Colonic mucosa (tissue), 4 donors: ENCODE measurements at regions not wholly inside any gene's neighbourhood (a gene's known extent, or its start where the extent isn't known, plus 50 kb on each side); places are given as distances from the start of the nearest gene placed in this dataset.

Source experiments
- DNase-seq: peaks from one replicate; pipeline ENCODE4 v3.0.0-alpha.2; 2020
- H3K27ac ChIP-seq: fragments of 200-600 bp; one replicate; pipeline ENCODE4 v1.8.0; 2021
- H3K27me3 ChIP-seq: fragments of 200-600 bp; one replicate; pipeline ENCODE4 v1.8.0; 2021
- H3K36me3 ChIP-seq: fragments of 200-600 bp; one replicate; pipeline ENCODE4 v1.8.0; 2021
- H3K4me1 ChIP-seq: fragments of 200-600 bp; one replicate; pipeline ENCODE4 v1.8.0; 2021; ENCODE audit warnings: mild to moderate bottlenecking
- H3K4me3 ChIP-seq: fragments of 200-600 bp; one replicate; pipeline ENCODE4 v1.8.0; 2021
- H3K9ac ChIP-seq, 2 donors: one replicate each; pipeline ENCODE4 v1.7.0; 2013; ENCODE audit warnings: control low read depth in 2 of 2, low read depth in 2 of 2, low read length in 2 of 2
- H3K9me3 ChIP-seq: fragments of 200-600 bp; one replicate; pipeline ENCODE4 v1.8.0; 2021
- intact Hi-C: fragments of 100-400 bp; cut with DNase I; formaldehyde crosslinking; loops from one replicate; pipeline ENCODE4 v1.14.1; 2022
- TF ChIP-seq, protein P1 (sequence below): fragments of 200-600 bp; IDR thresholded peaks from one replicate; pipeline ENCODE4 v1.8.0; 2022; ENCODE audit warnings: antibody characterized with exemption, mild to moderate bottlenecking
- donor health status: healthy.
- donor health status: DM: no; HTN: no; CAD: no.
- donor health status: DM: no; HTN: no; CAD: no.

DNA sequence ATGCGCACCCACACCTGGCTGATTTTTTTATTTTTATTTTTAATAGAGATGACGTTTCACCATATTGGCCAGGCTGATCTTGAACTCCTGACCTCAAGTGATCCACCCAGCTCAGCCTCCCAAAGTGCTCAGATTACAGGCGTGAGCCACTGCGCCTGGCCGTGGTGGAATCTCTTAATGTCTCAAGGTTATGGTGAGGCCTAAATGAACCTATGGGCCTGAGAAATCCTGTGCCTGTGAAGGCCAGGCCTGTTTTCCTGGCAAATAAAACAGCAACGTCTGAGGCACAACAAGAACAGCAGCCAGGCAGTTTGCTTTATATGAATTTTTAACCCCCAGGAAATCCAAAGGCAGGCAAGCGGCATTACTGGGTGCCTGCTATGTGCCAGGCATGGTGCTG lies 297.5 kb upstream of the ZMIZ1 start:
- TF ChIP-seq, protein P1, sequence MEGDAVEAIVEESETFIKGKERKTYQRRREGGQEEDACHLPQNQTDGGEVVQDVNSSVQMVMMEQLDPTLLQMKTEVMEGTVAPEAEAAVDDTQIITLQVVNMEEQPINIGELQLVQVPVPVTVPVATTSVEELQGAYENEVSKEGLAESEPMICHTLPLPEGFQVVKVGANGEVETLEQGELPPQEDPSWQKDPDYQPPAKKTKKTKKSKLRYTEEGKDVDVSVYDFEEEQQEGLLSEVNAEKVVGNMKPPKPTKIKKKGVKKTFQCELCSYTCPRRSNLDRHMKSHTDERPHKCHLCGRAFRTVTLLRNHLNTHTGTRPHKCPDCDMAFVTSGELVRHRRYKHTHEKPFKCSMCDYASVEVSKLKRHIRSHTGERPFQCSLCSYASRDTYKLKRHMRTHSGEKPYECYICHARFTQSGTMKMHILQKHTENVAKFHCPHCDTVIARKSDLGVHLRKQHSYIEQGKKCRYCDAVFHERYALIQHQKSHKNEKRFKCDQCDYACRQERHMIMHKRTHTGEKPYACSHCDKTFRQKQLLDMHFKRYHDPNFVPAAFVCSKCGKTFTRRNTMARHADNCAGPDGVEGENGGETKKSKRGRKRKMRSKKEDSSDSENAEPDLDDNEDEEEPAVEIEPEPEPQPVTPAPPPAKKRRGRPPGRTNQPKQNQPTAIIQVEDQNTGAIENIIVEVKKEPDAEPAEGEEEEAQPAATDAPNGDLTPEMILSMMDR, result no peak
- no peaks in the 10 kb centered on the region for H3K4me1 ChIP-seq
- H3K27ac ChIP-seq, result no peak overlapping the region

DNA sequence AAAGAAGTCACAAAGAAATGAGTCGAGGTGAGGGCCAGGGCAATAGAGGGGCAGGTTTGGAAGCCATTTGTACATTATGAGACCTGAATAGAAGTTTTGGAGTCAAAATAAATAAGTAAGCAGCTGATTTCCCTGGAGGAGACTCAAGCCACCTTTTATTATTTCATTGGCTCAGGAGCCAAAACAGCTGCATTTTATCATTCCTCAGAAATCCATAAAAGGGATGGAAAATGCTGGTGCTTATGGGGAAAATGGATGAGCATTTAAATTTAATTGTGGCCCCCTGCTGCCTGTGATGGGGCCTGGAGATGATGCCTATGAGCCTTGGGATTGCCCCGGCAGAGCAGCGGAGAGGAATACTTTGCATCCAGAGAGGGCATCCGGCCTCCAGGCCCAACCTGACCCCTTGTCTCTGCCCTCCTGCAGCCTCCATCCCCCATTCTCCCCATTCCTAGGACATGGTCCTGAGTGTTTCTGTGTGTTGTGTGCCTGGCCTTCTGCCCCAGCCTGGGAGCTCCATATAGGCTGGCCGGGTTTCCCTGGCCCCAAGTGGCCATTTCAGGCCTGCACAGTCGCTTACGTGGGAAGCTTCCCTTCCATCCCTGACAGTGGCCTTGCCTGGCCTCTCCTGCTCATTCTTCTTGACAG lies 296.8 kb upstream of the ZMIZ1 start:
- H3K9ac ChIP-seq, result no peak overlapping the region
- TF ChIP-seq, protein P1, result no peak
- H3K27ac ChIP-seq, result no peak overlapping the region
- no peaks in the 10 kb centered on the region for H3K27me3 ChIP-seq
- H3K9me3 ChIP-seq, result no peaks in the 10 kb centered on the region
- no peak overlapping the region for H3K4me3 ChIP-seq
- H3K4me1 ChIP-seq, result no peaks in the 10 kb centered on the region
- DNase-seq, result no peak
- no peaks in the 10 kb centered on the region for H3K36me3 ChIP-seq
- intact Hi-C loops, result no loop called here

More for the DNA sequence above, 297.5 kb upstream of the ZMIZ1 start:
- Histone ChIP-seq H3K4me3 (no peak overlapping the region), H3K27me3 (no peaks in the 10 kb centered on the region), H3K36me3 (no peaks in the 10 kb centered on the region), H3K9me3 (no peaks in the 10 kb centered on the region), H3K9ac (no peak overlapping the region)
- intact Hi-C loops, result no loop called here
- no peak for DNase-seq

DNA sequence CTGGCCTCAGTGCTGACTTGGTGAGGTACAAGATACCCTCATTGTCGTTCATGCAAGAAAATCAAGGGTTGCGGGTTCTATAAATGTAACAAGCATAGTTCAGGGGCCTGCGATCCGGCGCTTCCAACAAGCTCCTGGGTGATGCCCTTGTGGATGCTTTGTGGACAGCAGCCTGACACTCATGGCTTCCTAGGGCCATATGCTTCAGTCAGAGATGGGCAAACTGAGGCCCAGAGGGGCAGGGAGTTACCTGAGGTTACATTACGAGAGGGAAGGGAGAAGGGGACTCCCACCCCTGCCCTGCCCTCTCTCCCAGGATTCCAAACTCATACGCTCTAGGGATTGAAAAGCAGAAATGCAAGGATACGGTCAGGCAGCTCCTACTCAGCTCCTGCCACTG lies 296.3 kb upstream of the ZMIZ1 start:
- no peak overlapping the region for H3K4me3 ChIP-seq
- H3K36me3 ChIP-seq, result no peaks in the 10 kb centered on the region
- H3K27ac ChIP-seq, result no peak overlapping the region
- no peaks in the 10 kb centered on the region for H3K27me3 ChIP-seq
- no peak overlapping the region for H3K9ac ChIP-seq
- DNase-seq, result no peak
- no peaks in the 10 kb centered on the region for H3K9me3 ChIP-seq
- TF ChIP-seq, protein P1, result no peak
- no peaks in the 10 kb centered on the region for H3K4me1 ChIP-seq
- intact Hi-C loops, result no loop called here

DNA sequence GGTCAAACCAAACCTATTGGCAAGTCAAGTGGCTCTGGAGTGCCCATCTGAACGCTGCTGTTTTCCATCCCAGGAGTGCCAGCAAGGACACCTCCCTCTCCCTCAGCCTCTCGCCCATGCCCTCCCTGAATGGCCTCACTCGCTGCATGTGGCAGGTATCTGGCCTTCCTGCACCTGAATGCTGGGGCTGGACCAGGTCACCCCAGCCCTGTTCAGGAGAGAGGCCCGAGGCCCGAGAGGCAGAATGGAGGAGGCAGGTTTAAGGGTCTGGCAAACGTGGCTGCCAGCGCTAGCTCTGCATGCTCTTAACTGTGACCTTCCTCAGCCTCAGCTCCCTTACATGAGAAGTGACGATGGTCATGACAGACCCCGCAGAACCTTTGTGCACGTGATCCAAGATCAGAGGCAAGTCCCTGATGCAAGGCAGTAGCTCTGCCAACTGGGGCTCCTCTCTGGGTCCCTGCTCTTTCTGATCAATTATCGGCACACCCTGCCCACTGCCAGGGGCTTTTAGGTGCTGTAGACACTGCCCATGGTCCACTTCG lies 295.7 kb upstream of the ZMIZ1 start:
- Histone ChIP-seq H3K27me3 (no peaks in the 10 kb centered on the region), H3K9me3 (no peaks in the 10 kb centered on the region), H3K4me1 (no peaks in the 10 kb centered on the region), H3K36me3 (no peaks in the 10 kb centered on the region), H3K27ac (no peak overlapping the region), H3K9ac (no peak overlapping the region), H3K4me3 (no peak overlapping the region)
- intact Hi-C loops, result no loop called here
- TF ChIP-seq, protein P1, result no peak
- no peak for DNase-seq

DNA sequence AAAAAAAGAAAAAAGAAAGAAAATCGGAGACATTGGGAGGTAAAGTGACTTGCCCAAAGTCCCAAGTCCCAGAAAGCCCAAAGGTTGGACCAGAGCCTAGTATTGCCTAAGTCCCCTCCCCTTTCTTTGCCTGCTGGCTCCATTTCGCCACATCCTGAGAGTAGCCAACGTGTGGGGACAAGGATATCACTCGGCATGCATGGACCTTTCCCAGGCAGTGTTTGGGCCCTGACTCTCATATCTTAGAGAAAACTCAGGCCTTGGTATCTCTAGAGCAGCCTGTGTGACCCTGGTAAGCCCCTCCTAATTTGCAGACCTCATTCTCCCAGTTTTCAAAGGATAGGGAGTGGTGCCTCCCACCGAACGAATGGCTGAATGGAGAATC lies 294.2 kb upstream of the ZMIZ1 start:
- Histone ChIP-seq H3K4me1 (no peaks in the 10 kb centered on the region), H3K9me3 (no peaks in the 10 kb centered on the region), H3K27me3 (no peaks in the 10 kb centered on the region), H3K4me3 (no peak overlapping the region), H3K27ac (no peak overlapping the region), H3K9ac (no peak overlapping the region), H3K36me3 (no peaks in the 10 kb centered on the region)
- DNase-seq, result no peak
- intact Hi-C loops, result no loop called here
- TF ChIP-seq, protein P1, result no peak
